ENCODE measurements at regions not wholly inside any gene's neighbourhood (a gene's known extent, or its start where the extent isn't known, plus 50 kb on each side); places are given as distances from the start of the nearest gene placed in this dataset.

DNA sequence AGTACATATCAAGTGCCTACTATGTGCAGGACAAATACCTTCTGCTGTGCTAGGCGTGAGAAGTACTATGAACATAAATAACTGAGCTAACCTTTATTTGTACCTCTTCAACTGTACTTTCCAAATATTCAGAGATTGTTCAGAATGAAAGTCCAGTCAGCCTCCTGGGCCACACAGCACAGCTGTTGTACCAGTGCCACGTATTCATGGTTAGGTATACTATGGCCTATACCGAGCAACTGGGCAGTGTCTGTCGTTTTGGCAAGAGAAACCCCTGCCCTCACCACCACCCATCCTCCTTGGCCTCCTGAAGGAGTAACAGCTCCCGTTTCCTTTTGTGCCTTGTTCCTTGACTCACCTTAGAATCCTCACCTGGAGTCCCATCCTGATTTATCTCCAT, 53.0 kb downstream of the RASSF10 start:
- H3K4me3 Mint-ChIP-seq (ENCODE audit: low read depth), result no peak overlapping the region
- H3K27ac Mint-ChIP-seq, result no peak overlapping the region
- H3K4me1 Mint-ChIP-seq (ENCODE audit: low read depth), result no peaks in the 10 kb centered on the region
- peaks cover 2% of the 10 kb centered on the region for H3K27me3 Mint-ChIP-seq (ENCODE audit: low read depth)
- no peak for DNase-seq (ENCODE audit: low spot score)
- no peaks in the 10 kb centered on the region for H3K36me3 Mint-ChIP-seq (ENCODE audit: low read depth)
- no peaks in the 10 kb centered on the region for H3K9me3 Mint-ChIP-seq
- intact Hi-C loops (cut with micrococcal nuclease), result no loop called here

DNA sequence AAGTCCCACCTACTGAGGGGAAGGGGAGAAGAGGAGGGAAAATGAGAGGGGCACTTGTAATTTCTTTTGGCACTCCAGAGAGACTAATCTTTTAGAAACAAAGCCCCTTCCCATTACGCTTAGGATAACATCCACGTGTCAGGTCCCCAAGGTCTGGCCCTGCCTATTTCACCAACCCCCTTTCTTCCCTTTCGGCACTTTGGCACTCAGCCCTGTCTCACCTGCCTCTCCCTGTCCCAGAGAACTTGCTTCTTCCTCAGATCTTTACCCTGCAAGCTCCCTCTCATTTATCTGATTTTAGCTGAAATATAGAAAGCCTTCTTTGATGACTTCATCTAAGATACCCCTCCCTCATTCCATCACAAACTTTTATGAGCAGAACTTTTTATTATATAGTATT, 55.5 kb downstream of the RASSF10 start:
- DNase-seq (ENCODE audit: low spot score), result no peak
- no peaks in the 10 kb centered on the region for H3K9me3 Mint-ChIP-seq
- no peak overlapping the region for H3K27ac Mint-ChIP-seq
- H3K27me3 Mint-ChIP-seq (ENCODE audit: low read depth), result no peaks in the 10 kb centered on the region
- H3K36me3 Mint-ChIP-seq (ENCODE audit: low read depth), result no peaks in the 10 kb centered on the region
- H3K4me3 Mint-ChIP-seq (ENCODE audit: low read depth), result no peak overlapping the region
- intact Hi-C loops (cut with micrococcal nuclease), result no loop called here
- H3K4me1 Mint-ChIP-seq (ENCODE audit: low read depth), result no peaks in the 10 kb centered on the region

DNA sequence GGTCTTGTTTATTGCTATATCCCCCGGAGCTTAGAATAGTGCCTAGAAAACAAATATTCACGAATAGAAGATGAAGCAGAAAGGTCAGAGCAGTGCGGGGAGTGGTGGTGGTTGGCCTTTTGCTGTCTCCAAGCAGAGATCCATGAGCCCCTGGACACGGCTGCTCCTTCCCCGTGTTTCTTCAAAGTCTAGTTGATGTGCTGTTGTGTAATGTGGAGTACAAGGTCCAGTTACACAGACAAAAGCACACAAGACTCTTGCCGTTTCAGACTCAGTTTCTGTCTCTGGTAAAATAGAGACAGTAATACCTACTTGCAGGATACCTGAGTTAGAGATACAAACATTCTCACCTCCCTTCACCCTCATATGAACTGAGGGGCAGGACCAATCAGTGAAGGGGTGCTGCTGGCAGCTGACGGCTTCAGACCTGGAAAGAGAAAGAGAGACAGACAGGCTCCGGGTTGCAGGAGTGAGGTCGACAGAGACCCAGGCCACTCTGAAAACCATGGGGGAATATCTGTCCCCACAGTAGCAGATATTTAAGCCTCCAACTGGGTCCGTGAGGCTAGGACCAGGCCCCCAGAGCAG, 56.2 kb downstream of the RASSF10 start:
- intact Hi-C loops (cut with micrococcal nuclease), result no loop called here
- H3K27me3 Mint-ChIP-seq (ENCODE audit: low read depth), result no peaks in the 10 kb centered on the region

GRCh38 chr11:13068211-13068610, 59.1 kb downstream of the RASSF10 start:
- no peak for DNase-seq (ENCODE audit: low spot score)
- H3K27me3 Mint-ChIP-seq (ENCODE audit: low read depth), result no peaks in the 10 kb centered on the region
- H3K4me1 Mint-ChIP-seq (ENCODE audit: low read depth), result no peaks in the 10 kb centered on the region
- H3K27ac Mint-ChIP-seq, result no peak overlapping the region
- H3K9me3 Mint-ChIP-seq, result no peaks in the 10 kb centered on the region
- no peak overlapping the region for H3K4me3 Mint-ChIP-seq (ENCODE audit: low read depth)
- H3K36me3 Mint-ChIP-seq (ENCODE audit: low read depth), result no peaks in the 10 kb centered on the region
- intact Hi-C loops (cut with micrococcal nuclease), result no loop called here

More for the DNA sequence above, 56.2 kb downstream of the RASSF10 start:
- Mint-ChIP-seq H3K9me3 (no peaks in the 10 kb centered on the region), H3K4me3 (ENCODE audit: low read depth) (no peak overlapping the region), H3K27ac (no peak overlapping the region), H3K4me1 (ENCODE audit: low read depth) (no peaks in the 10 kb centered on the region), H3K36me3 (ENCODE audit: low read depth) (no peaks in the 10 kb centered on the region)
- DNase-seq (ENCODE audit: low spot score), result no peak

- Mint-ChIP-seq H3K27me3 (ENCODE audit: low read depth) (peaks cover 2% of the 10 kb centered on the region), H3K9me3 (no peaks in the 10 kb centered on the region), H3K27ac (no peak overlapping the region), H3K36me3 (ENCODE audit: low read depth) (no peaks in the 10 kb centered on the region), H3K4me3 (ENCODE audit: low read depth) (no peak overlapping the region), H3K4me1 (ENCODE audit: low read depth) (no peaks in the 10 kb centered on the region)
- no peak for DNase-seq (ENCODE audit: low spot score)
- intact Hi-C loops (cut with micrococcal nuclease), result no loop called here
These were observed 64.2 kb downstream of the RASSF10 start for GRCh38 chr11:13073119-13073981.

GRCh38 chr11:13074714-13075464, 65.8 kb downstream of the RASSF10 start:
- no peak for DNase-seq (ENCODE audit: low spot score)
- intact Hi-C loops (cut with micrococcal nuclease), result no loop called here
- Mint-ChIP-seq H3K9me3 (no peaks in the 10 kb centered on the region), H3K27me3 (ENCODE audit: low read depth) (peaks cover 2% of the 10 kb centered on the region), H3K36me3 (ENCODE audit: low read depth) (no peaks in the 10 kb centered on the region), H3K27ac (no peak overlapping the region), H3K4me3 (ENCODE audit: low read depth) (no peak overlapping the region), H3K4me1 (ENCODE audit: low read depth) (no peaks in the 10 kb centered on the region)

DNA sequence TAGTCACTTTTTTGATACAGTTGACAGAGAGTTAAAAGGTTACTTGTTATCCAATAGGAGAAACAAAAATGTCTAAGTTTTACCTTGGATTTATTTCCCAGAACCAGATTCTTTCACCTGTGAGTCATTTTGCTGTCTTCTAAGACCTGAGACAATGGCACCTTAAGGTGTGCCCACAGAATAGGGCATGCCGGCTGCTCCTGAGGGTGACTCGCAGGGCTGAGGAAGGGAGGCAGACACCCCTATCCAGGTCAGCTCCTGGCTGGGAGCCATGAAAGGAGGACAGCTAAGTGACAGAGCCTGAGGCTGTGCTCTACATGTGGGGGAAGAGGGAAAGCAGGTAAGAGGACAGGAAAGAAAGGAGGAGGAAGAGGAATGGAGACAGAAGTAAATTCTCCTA, 67.8 kb downstream of the RASSF10 start:
- Mint-ChIP-seq H3K36me3 (ENCODE audit: low read depth) (no peaks in the 10 kb centered on the region), H3K27ac (no peak overlapping the region), H3K9me3 (no peaks in the 10 kb centered on the region), H3K4me1 (ENCODE audit: low read depth) (no peaks in the 10 kb centered on the region), H3K27me3 (ENCODE audit: low read depth) (peaks cover 3% of the 10 kb centered on the region), H3K4me3 (ENCODE audit: low read depth) (no peak overlapping the region)
- intact Hi-C loops (cut with micrococcal nuclease), result no loop called here
- no peak for DNase-seq (ENCODE audit: low spot score)

- H3K9me3 Mint-ChIP-seq, result no peaks in the 10 kb centered on the region
- no peak overlapping the region for H3K27ac Mint-ChIP-seq
- H3K4me1 Mint-ChIP-seq (ENCODE audit: low read depth), result no peaks in the 10 kb centered on the region
- intact Hi-C loops (cut with micrococcal nuclease), result no loop called here
- H3K36me3 Mint-ChIP-seq (ENCODE audit: low read depth), result no peaks in the 10 kb centered on the region
- H3K4me3 Mint-ChIP-seq (ENCODE audit: low read depth), result no peak overlapping the region
- no peak for DNase-seq (ENCODE audit: low spot score)
- peaks cover 4% of the 10 kb centered on the region for H3K27me3 Mint-ChIP-seq (ENCODE audit: low read depth)
These were observed 71.7 kb downstream of the RASSF10 start for GRCh38 chr11:13080861-13081260.

GRCh38 chr11:13082588-13082987, 73.5 kb downstream of the RASSF10 start:
- intact Hi-C loops (cut with micrococcal nuclease), result no loop called here
- Mint-ChIP-seq H3K36me3 (ENCODE audit: low read depth) (no peaks in the 10 kb centered on the region), H3K4me3 (ENCODE audit: low read depth) (no peak overlapping the region), H3K4me1 (ENCODE audit: low read depth) (no peaks in the 10 kb centered on the region), H3K9me3 (no peaks in the 10 kb centered on the region), H3K27me3 (ENCODE audit: low read depth) (peaks cover 4% of the 10 kb centered on the region), H3K27ac (no peak overlapping the region)
- DNase-seq (ENCODE audit: low spot score), result no peak

DNA sequence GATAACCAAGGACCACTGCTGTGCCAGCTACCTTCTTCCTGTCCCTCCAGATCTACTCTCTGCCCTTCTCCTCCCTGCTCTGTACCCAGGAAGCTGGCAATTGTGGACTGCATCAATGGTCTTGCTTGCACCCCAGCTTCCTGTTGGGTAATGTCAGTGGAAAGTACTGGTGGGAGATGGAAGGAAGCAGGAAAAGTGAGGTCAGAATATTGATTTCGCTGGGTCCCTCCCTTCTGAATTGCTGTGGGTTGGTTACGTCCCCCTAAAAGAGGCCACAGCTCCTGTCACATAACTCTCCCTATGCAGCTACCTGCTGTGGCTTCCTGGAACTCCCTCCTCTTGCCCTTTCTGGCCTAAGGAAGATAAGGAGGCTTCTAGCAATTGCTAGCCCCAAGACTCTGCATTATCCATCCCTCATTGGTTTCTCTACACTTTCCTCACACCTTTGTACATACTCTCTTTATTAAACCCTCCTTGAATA, 81.2 kb downstream of the RASSF10 start:
- Mint-ChIP-seq H3K27me3 (ENCODE audit: low read depth) (peaks cover 2% of the 10 kb centered on the region), H3K9me3 (no peaks in the 10 kb centered on the region), H3K36me3 (ENCODE audit: low read depth) (no peaks in the 10 kb centered on the region), H3K4me1 (ENCODE audit: low read depth) (no peaks in the 10 kb centered on the region), H3K27ac (no peak overlapping the region), H3K4me3 (ENCODE audit: low read depth) (no peak overlapping the region)
- no peak for DNase-seq (ENCODE audit: low spot score)
- intact Hi-C loops (cut with micrococcal nuclease), result no loop called here

DNA sequence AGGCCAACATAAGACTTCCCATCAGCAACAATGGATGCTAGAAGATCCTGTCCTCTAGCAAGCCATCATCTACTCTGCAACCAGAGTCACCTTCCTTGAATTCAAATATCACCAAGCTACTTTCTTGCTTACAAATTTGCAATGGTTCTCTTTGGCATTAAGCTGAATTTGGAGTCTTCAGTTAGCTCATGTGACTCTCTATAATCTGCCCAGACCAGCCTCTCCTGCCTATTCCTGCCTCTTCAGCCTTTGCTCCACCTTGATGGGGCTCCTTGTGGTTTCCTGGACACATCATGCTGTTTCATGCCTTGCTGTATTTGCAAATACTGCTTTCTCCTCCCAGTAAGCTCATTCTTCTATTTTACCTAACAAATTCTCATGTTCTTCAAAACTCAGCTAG, 82.3 kb downstream of the RASSF10 start:
- Mint-ChIP-seq H3K4me3 (ENCODE audit: low read depth) (no peak overlapping the region), H3K36me3 (ENCODE audit: low read depth) (no peaks in the 10 kb centered on the region), H3K4me1 (ENCODE audit: low read depth) (no peaks in the 10 kb centered on the region), H3K27me3 (ENCODE audit: low read depth) (no peaks in the 10 kb centered on the region), H3K27ac (no peak overlapping the region), H3K9me3 (no peaks in the 10 kb centered on the region)
- no peak for DNase-seq (ENCODE audit: low spot score)
- intact Hi-C loops (cut with micrococcal nuclease), result no loop called here

- H3K9me3 Mint-ChIP-seq, result no peaks in the 10 kb centered on the region
- no peaks in the 10 kb centered on the region for H3K36me3 Mint-ChIP-seq (ENCODE audit: low read depth)
- intact Hi-C loops (cut with micrococcal nuclease), result no loop called here
- H3K27ac Mint-ChIP-seq, result no peak overlapping the region
- DNase-seq (ENCODE audit: low spot score), result no peak
- no peaks in the 10 kb centered on the region for H3K27me3 Mint-ChIP-seq (ENCODE audit: low read depth)
- no peaks in the 10 kb centered on the region for H3K4me1 Mint-ChIP-seq (ENCODE audit: low read depth)
- H3K4me3 Mint-ChIP-seq (ENCODE audit: low read depth), result no peak overlapping the region
These were observed 82.7 kb downstream of the RASSF10 start for GRCh38 chr11:13091804-13092203.
